H1 (cell line): ENCODE measurements at regions not wholly inside any gene's neighbourhood (a gene's known extent, or its start where the extent isn't known, plus 50 kb on each side); places are given as distances from the start of the nearest gene placed in this dataset.

Source experiments
- CTCF ChIA-PET: fragments of 300-600 bp; sonication (Branson Sonifier 250); formaldehyde crosslinking; loops from one replicate; lab custom pipeline; 2021; ENCODE audit not compliant: partially characterized antibody; lab: Charles Lee
- POLR2A ChIA-PET: fragments of 300-600 bp; sonication (Branson Sonifier 250); formaldehyde crosslinking; loops from one replicate; lab custom pipeline; 2021; ENCODE audit warnings: inconsistent platforms; ENCODE audit not compliant: partially characterized antibody; lab: Charles Lee
- DNase-seq, 2 experiments: peaks; one replicate each; pipeline versions ENCODE4 v3.0.0 to v3.0.0-alpha.2; 2010 to 2022; ENCODE audit warnings: low spot score in 2 of 2, low read depth in 1 of 2, mixed read lengths in 1 of 2
- FAIRE-seq: peaks from 2 replicates; lab custom pipeline; 2011; peaks lifted over from hg19 to GRCh38; lab: Jason Lieb, UNC
- H2AFZ ChIP-seq: 2 replicates; pipeline ENCODE4 v1.8.1; 2012; ENCODE audit warnings: low read length, inconsistent platforms
- H2AK5ac ChIP-seq: 2 replicates; pipeline ENCODE4 v1.6.1; 2013; ENCODE audit warnings: low read depth, low read length
- H2BK120ac ChIP-seq: replicated peaks from 2 replicates; pipeline ENCODE3; 2013; ENCODE audit warnings: low read depth, low read length, inconsistent platforms
- H2BK12ac ChIP-seq: 2 replicates; pipeline ENCODE4 v1.6.1; 2013; ENCODE audit warnings: low read depth, low read length
- H2BK15ac ChIP-seq: 2 replicates; pipeline ENCODE4 v1.6.1; 2013; ENCODE audit warnings: low read length
- H2BK20ac ChIP-seq: 2 replicates; pipeline ENCODE4 v1.6.1; 2013; ENCODE audit warnings: low read length
- H2BK5ac ChIP-seq: 2 replicates; pipeline ENCODE4 v1.6.1; 2013; ENCODE audit warnings: low read depth, low read length
- H3K14ac ChIP-seq: 2 replicates; pipeline ENCODE4 v1.6.1; 2013; ENCODE audit warnings: inconsistent platforms; ENCODE audit not compliant: insufficient read length
- H3K18ac ChIP-seq: 2 replicates; pipeline ENCODE4 v1.6.1; 2013; ENCODE audit warnings: low read length; ENCODE audit errors: extremely low read depth
- H3K23ac ChIP-seq: 2 replicates; pipeline ENCODE4 v1.6.1; 2013; ENCODE audit warnings: inconsistent platforms; ENCODE audit not compliant: insufficient read length
- H3K23me2 ChIP-seq: 2 replicates; pipeline ENCODE4 v1.6.1; 2013; ENCODE audit warnings: low read depth, low read length
- H3K27ac ChIP-seq: 2 replicates; pipeline ENCODE4 v1.6.1; 2011; ENCODE audit warnings: low read depth, low read length, inconsistent platforms
- H3K27me3 ChIP-seq, 4 experiments: replicated peaks in 1 of 4; 1 replicate in 1 of 4; 2 replicates in 3 of 4; pipeline versions ENCODE4 v1.6.1 to v1.8.1; 2011 to 2013; ENCODE audit warnings: low read length in 3 of 4, mild to moderate bottlenecking in 3 of 4, inconsistent platforms in 2 of 4, mixed read lengths in 2 of 4, moderate library complexity in 1 of 4; ENCODE audit not compliant: control insufficient read depth in 3 of 4, insufficient read depth in 3 of 4; ENCODE audit errors: extremely low read depth in 1 of 4
- H3K36me3 ChIP-seq, 4 experiments: 2 replicates each; pipeline versions ENCODE4 v1.6.1 to v1.8.1; 2011 to 2013; ENCODE audit warnings: mild to moderate bottlenecking in 4 of 4, low read length in 3 of 4, moderate library complexity in 2 of 4, control low read depth in 1 of 4, inconsistent platforms in 1 of 4; ENCODE audit not compliant: insufficient read depth in 4 of 4, control insufficient read depth in 2 of 4
- H3K4ac ChIP-seq: replicated peaks from 2 replicates; pipeline ENCODE3; 2013; ENCODE audit warnings: low read length, low read depth, mixed read lengths, inconsistent platforms; ENCODE audit not compliant: insufficient read length
- H3K4me1 ChIP-seq, 4 experiments: replicated peaks in 1 of 4; 1 replicate in 1 of 4; 2 replicates in 3 of 4; pipeline versions ENCODE4 v1.6.1 to v1.8.1; 2011 to 2013; ENCODE audit warnings: low read length in 3 of 4, inconsistent platforms in 2 of 4, mixed read lengths in 1 of 4; ENCODE audit not compliant: insufficient read depth in 4 of 4, control insufficient read depth in 3 of 4
- H3K4me2 ChIP-seq, 2 experiments: 2 replicates each; pipeline versions ENCODE4 v1.6.1 to v1.8.1; 2011 to 2013; ENCODE audit warnings: low read depth in 2 of 2, low read length in 2 of 2, control low read depth in 1 of 2, inconsistent platforms in 1 of 2, mild to moderate bottlenecking in 1 of 2; ENCODE audit not compliant: insufficient read depth in 1 of 2
- H3K4me3 ChIP-seq, 4 experiments: fragments of 200-600, 300-600 bp in 1 of 4; sonication (generic), shearing (Covaris generic), sonication (Bioruptor Twin) in 1 of 4; 2 replicates each; pipeline versions ENCODE4 v1.5.1 to v1.8.1; 2011 to 2016; ENCODE audit warnings: low read length in 4 of 4, low read depth in 3 of 4, control low read depth in 2 of 4, inconsistent platforms in 2 of 4, mild to moderate bottlenecking in 2 of 4, mixed read lengths in 1 of 4, moderate library complexity in 1 of 4; ENCODE audit not compliant: insufficient read depth in 2 of 4; ENCODE audit errors: extremely low read depth in 1 of 4
- H3K56ac ChIP-seq: replicated peaks from 2 replicates; pipeline ENCODE3; 2013; ENCODE audit warnings: low read depth, mild to moderate bottlenecking, mixed read lengths, low read length, inconsistent platforms; ENCODE audit not compliant: insufficient read length
- H3K79me1 ChIP-seq: 2 replicates; pipeline ENCODE4 v1.6.1; 2013; ENCODE audit warnings: low read depth, low read length, control low read depth
- H3K79me2 ChIP-seq, 2 experiments: 2 replicates each; pipeline versions ENCODE4 v1.6.1 to v1.8.1; 2012 to 2013; ENCODE audit warnings: low read length in 2 of 2, mild to moderate bottlenecking in 2 of 2, inconsistent platforms in 1 of 2; ENCODE audit not compliant: insufficient read depth in 2 of 2, control insufficient read depth in 1 of 2
- H3K9ac ChIP-seq, 4 experiments: replicated peaks in 1 of 4; 1 replicate in 1 of 4; 2 replicates in 3 of 4; pipeline versions ENCODE4 v1.6.1 to v1.8.1; 2011 to 2013; ENCODE audit warnings: low read depth in 3 of 4, low read length in 3 of 4, control low read depth in 2 of 4, mild to moderate bottlenecking in 2 of 4, moderate library complexity in 2 of 4, inconsistent platforms in 1 of 4; ENCODE audit errors: extremely low read depth in 1 of 4
- H3K9me3 ChIP-seq, 2 experiments: 2 replicates each; pipeline versions ENCODE4 v1.6.1 to v1.8.1; 2012 to 2013; ENCODE audit warnings: mild to moderate bottlenecking in 2 of 2, moderate library complexity in 2 of 2, control low read depth in 1 of 2, inconsistent platforms in 1 of 2, low read depth in 1 of 2, low read length in 1 of 2, mixed read lengths in 1 of 2; ENCODE audit not compliant: insufficient read depth in 2 of 2
- H4K20me1 ChIP-seq, 2 experiments: replicated peaks in 1 of 2; 2 replicates each; pipeline versions ENCODE3 to v1.8.1; 2011 to 2013; ENCODE audit warnings: inconsistent platforms in 2 of 2, low read length in 2 of 2, mild to moderate bottlenecking in 1 of 2; ENCODE audit not compliant: insufficient read depth in 2 of 2, control insufficient read depth in 1 of 2
- H4K5ac ChIP-seq: 2 replicates; pipeline ENCODE4 v1.6.1; 2013; ENCODE audit warnings: low read length, low read depth, mixed read lengths, inconsistent platforms; ENCODE audit not compliant: insufficient read length
- H4K8ac ChIP-seq: 2 replicates; pipeline ENCODE4 v1.8.0; 2013; ENCODE audit warnings: mild to moderate bottlenecking, moderate library complexity, low read length, inconsistent platforms; ENCODE audit not compliant: insufficient read depth; ENCODE audit errors: extremely low read depth
- H4K91ac ChIP-seq: replicated peaks from 2 replicates; pipeline ENCODE3; 2013; ENCODE audit warnings: low read length, mixed read lengths, inconsistent platforms; ENCODE audit not compliant: insufficient read length
- ATF2 ChIP-seq: IDR thresholded peaks from 2 replicates; pipeline ENCODE4 v1.6.1; 2012; ENCODE audit warnings: low read length, inconsistent platforms
- RAD21 ChIP-seq, 2 experiments: IDR thresholded peaks in 1 of 2; conservative IDR thresholded peaks in 1 of 2; 2 replicates each; pipeline ENCODE4 v1.6.1; 2011; ENCODE audit warnings: low read depth in 2 of 2, low read length in 2 of 2, improper control_type of control experiment in 1 of 2, inconsistent platforms in 1 of 2, mild to moderate bottlenecking in 1 of 2, moderate library complexity in 1 of 2
- WGBS, 2 experiments: shearing (Covaris generic) in 1 of 2; methylation state at CpG; one replicate each; pipeline versions ENCODE4 v1.1.6 to v1.1.7; 2013 to 2015; ENCODE audit warnings: low lambda C conversion rate in 2 of 2, mixed read lengths in 2 of 2, inconsistent platforms in 1 of 2, low coverage in 1 of 2, missing lambda C conversion rate in 1 of 2; ENCODE audit not compliant: insufficient replicate concordance in 2 of 2, insufficient coverage in 1 of 2, insufficient read length in 1 of 2; ENCODE audit errors: extremely low coverage in 1 of 2, missing lambda C conversion rate in 1 of 2; 5-methylcytosine and 5-hydroxymethylcytosine counted together

- H2BK12ac ChIP-seq, result no peak overlapping the region
- H3K4ac ChIP-seq, result no peak overlapping the region
- H3K36me3 ChIP-seq, result no peaks in the 10 kb centered on the region
- H2AFZ ChIP-seq, result no peak overlapping the region
- no peaks in the 10 kb centered on the region for H3K9me3 ChIP-seq
- H4K91ac ChIP-seq, result no peak overlapping the region
- no peak overlapping the region for H3K18ac ChIP-seq
- H3K79me1 ChIP-seq, result no peaks in the 10 kb centered on the region
- H3K14ac ChIP-seq, result no peak overlapping the region
- no peaks in the 10 kb centered on the region for H3K23me2 ChIP-seq
- H3K4me1 ChIP-seq, result no peaks in the 10 kb centered on the region
- H4K20me1 ChIP-seq, result no peaks in the 10 kb centered on the region
- no peak for DNase-seq
- no peak overlapping the region for H3K9ac ChIP-seq
- H3K23ac ChIP-seq, result no peak overlapping the region
- no peak for FAIRE-seq
- H3K27me3 ChIP-seq, result no peaks in the 10 kb centered on the region
- POLR2A ChIA-PET, result no interaction called here
- CTCF ChIA-PET, result interaction anchor here (0.5 to 0.6 kb wide), 2 partner anchors 16 to 98 kb away, joined by 3 read pairs; no protein-coding TSS in a partner anchor
- no peak overlapping the region for H4K5ac ChIP-seq
- no peaks in the 10 kb centered on the region for H3K79me2 ChIP-seq
- H2AK5ac ChIP-seq, result no peak overlapping the region
- 95% methylated on average over 2 of the region's 2 CpGs; no CpG with 5 or more reads in 1 of the 2 experiments for WGBS, 2 experiments
- no peak overlapping the region for H3K27ac ChIP-seq
- no peak overlapping the region for H2BK15ac ChIP-seq
- no peak overlapping the region for H2BK5ac ChIP-seq
- H2BK20ac ChIP-seq, result no peak overlapping the region
- no peak overlapping the region for H3K4me2 ChIP-seq
- H3K4me3 ChIP-seq, result no peak overlapping the region
- no peak overlapping the region for H3K56ac ChIP-seq
- no peak overlapping the region for H2BK120ac ChIP-seq
- H4K8ac ChIP-seq, result no peak overlapping the region
- TF ChIP-seq RAD21 (IDR thresholded peaks at IDR 0.05 in 1 of 2, conservative IDR thresholded peaks at IDR 0.05 in 1 of 2; ENCODE audit: low read depth in 2 of 2, low read length in 2 of 2) (no peak), ATF2 (no peak)
Observed at GRCh38 chrX:25432396-25432795, 416.6 kb upstream of the ARX start.
